Peyer's patch (tissue), 4 donors: ENCODE measurements at regions not wholly inside any gene's neighbourhood (a gene's known extent, or its start where the extent isn't known, plus 50 kb on each side); places are given as distances from the start of the nearest gene placed in this dataset.

Experiments used
- POLR2A ChIP-seq, 2 donors: fragments of 450-650 bp; IDR thresholded peaks; one replicate each; pipeline ENCODE4 v1.5.1; 2017; ENCODE audit warnings: antibody characterized with exemption in 2 of 2, mild to moderate bottlenecking in 2 of 2, moderate library complexity in 2 of 2
- TF ChIP-seq, protein P1 (sequence below), 6 experiments: fragments of 450-650 bp in 4 of 6; fragments of 200-600 bp in 2 of 6; sonication (generic) in 1 of 6; IDR thresholded peaks; one replicate each; pipeline ENCODE4 v1.5.1; 2017 to 2019; ENCODE audit warnings: antibody characterized with exemption in 6 of 6, mild to moderate bottlenecking in 3 of 6, moderate library complexity in 1 of 6

DNA sequence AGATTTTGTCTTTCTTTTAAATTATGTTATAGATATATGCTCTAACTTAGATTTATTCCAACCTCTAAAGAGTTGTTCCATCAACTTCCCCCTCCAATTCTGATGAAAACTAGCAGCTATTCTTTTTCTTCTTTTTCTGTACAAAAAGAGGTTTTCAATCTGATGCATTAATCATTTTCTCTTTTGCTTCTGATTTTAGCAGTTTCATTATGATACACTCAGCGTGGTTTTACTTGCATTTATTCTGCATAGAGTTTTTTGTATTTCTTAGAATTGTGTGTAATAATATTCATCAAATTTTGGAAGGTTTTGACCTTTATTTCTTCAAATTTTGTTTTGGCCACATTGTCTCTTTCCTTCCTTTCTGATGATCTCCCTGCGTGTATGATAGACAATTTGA is 968.1 kb upstream of the CDH18 start:
- TF ChIP-seq, protein P1, sequence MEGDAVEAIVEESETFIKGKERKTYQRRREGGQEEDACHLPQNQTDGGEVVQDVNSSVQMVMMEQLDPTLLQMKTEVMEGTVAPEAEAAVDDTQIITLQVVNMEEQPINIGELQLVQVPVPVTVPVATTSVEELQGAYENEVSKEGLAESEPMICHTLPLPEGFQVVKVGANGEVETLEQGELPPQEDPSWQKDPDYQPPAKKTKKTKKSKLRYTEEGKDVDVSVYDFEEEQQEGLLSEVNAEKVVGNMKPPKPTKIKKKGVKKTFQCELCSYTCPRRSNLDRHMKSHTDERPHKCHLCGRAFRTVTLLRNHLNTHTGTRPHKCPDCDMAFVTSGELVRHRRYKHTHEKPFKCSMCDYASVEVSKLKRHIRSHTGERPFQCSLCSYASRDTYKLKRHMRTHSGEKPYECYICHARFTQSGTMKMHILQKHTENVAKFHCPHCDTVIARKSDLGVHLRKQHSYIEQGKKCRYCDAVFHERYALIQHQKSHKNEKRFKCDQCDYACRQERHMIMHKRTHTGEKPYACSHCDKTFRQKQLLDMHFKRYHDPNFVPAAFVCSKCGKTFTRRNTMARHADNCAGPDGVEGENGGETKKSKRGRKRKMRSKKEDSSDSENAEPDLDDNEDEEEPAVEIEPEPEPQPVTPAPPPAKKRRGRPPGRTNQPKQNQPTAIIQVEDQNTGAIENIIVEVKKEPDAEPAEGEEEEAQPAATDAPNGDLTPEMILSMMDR (IDR thresholded peaks at IDR 0.05), result no peak
- no peak for TF ChIP-seq POLR2A (IDR thresholded peaks at IDR 0.05)
